ENCODE measurements at regions not wholly inside any gene's neighbourhood (a gene's known extent, or its start where the extent isn't known, plus 50 kb on each side); places are given as distances from the start of the nearest gene placed in this dataset.

DNA sequence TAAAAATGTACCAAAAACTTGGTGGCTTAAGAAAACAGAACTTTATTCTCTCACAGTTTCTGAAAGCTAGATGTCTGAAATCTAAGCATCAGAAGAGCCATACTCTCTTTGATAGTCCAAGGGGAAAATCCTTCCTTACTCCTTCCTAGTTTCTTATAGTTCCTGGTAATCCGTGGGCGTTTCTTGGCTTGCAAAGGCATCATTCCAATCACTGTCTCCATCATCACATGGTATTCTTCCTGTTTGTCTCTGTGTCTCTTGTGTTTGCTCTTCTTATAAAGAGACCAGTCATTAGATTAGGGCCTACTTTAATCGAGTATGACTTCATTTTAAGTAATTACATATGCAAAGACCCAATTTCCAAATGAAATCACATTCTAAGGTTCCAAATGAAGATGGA is 118.9 kb upstream of the FSTL5 start:
- Mint-ChIP-seq H3K4me1 (ENCODE audit: low read depth) (no peaks in the 10 kb centered on the region), H3K9me3 (no peaks in the 10 kb centered on the region), H3K4me3 (no peak overlapping the region), H3K36me3 (ENCODE audit: low read depth) (no peaks in the 10 kb centered on the region), H3K27ac (no peak overlapping the region), H3K27me3 (ENCODE audit: insufficient read depth) (no peaks in the 10 kb centered on the region)
- no peak for DNase-seq (ENCODE audit: low spot score)
- intact Hi-C loops (cut with micrococcal nuclease): no loop called here

- Mint-ChIP-seq H3K4me3 (no peak overlapping the region), H3K27ac (no peak overlapping the region), H3K36me3 (ENCODE audit: low read depth) (no peaks in the 10 kb centered on the region), H3K27me3 (ENCODE audit: insufficient read depth) (no peaks in the 10 kb centered on the region), H3K9me3 (no peaks in the 10 kb centered on the region), H3K4me1 (ENCODE audit: low read depth) (no peaks in the 10 kb centered on the region)
- no peak for DNase-seq (ENCODE audit: low spot score)
- intact Hi-C loops (cut with micrococcal nuclease): no loop called here
Observed at GRCh38 chr4:162274354-162274753, 110.6 kb upstream of the FSTL5 start.

- no peak for DNase-seq (ENCODE audit: low spot score)
- Mint-ChIP-seq H3K9me3 (no peaks in the 10 kb centered on the region), H3K36me3 (ENCODE audit: low read depth) (no peaks in the 10 kb centered on the region), H3K4me1 (ENCODE audit: low read depth) (no peaks in the 10 kb centered on the region), H3K4me3 (no peak overlapping the region), H3K27ac (no peak overlapping the region), H3K27me3 (ENCODE audit: insufficient read depth) (no peaks in the 10 kb centered on the region)
- intact Hi-C loops (cut with micrococcal nuclease): no loop called here
Observed at GRCh38 chr4:162272215-162272614, 108.4 kb upstream of the FSTL5 start.

DNA sequence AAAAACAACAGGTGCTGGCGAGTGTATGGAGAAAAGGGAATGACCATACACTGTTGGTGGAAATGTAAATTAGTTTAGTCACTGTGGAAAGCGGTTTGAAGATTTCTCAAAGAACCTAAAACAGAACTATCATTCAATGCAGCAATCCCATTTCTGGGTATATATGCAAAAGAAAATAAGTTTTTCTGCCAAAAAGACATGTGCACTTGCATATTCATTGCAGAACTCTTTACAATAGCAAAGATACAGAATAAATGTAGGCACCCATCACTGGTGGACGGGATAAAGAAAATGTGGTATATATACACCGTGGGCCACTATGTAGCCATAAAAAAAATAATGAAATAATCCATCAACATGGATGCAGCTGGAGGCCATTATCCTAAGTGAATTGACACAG is 105.1 kb upstream of the FSTL5 start:
- H3K9me3 Mint-ChIP-seq: peaks cover 9% of the 10 kb centered on the region

GRCh38 chr4:162265802-162266201 is 102.0 kb upstream of the FSTL5 start:
- H3K4me1 Mint-ChIP-seq (ENCODE audit: low read depth): no peaks in the 10 kb centered on the region
- intact Hi-C loops (cut with micrococcal nuclease): no loop called here
- no peak for DNase-seq (ENCODE audit: low spot score)
- H3K4me3 Mint-ChIP-seq: no peak overlapping the region
- no peak overlapping the region for H3K27ac Mint-ChIP-seq
- H3K27me3 Mint-ChIP-seq (ENCODE audit: insufficient read depth): no peaks in the 10 kb centered on the region
- peaks cover 20% of the 10 kb centered on the region for H3K9me3 Mint-ChIP-seq
- no peaks in the 10 kb centered on the region for H3K36me3 Mint-ChIP-seq (ENCODE audit: low read depth)

More for the DNA sequence above, 105.1 kb upstream of the FSTL5 start:
- Mint-ChIP-seq H3K4me3 (no peak overlapping the region), H3K27ac (no peak overlapping the region), H3K27me3 (ENCODE audit: insufficient read depth) (no peaks in the 10 kb centered on the region), H3K4me1 (ENCODE audit: low read depth) (no peaks in the 10 kb centered on the region), H3K36me3 (ENCODE audit: low read depth) (no peaks in the 10 kb centered on the region)
- intact Hi-C loops (cut with micrococcal nuclease): no loop called here
- DNase-seq (ENCODE audit: low spot score): no peak

DNA sequence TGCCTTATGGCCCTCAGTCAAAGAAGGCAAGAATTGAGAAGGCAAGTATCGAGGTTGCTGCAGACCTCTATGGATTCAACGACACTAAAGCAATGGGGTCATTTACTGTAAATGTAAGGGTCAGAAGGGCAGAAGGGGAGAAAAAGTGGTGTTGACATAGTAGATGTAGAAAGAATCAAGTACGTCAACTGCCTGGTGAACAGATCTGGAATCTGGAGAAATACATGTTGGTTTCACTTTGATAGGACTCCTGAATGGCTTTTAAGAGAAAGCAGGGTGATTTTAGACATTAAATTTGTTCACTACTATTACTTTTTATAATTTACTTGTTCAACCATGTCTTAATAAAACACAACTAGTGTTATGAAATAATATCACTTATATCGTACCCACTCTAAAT is 81.3 kb upstream of the FSTL5 start:
- Mint-ChIP-seq H3K36me3 (ENCODE audit: low read depth) (no peaks in the 10 kb centered on the region), H3K27ac (no peak overlapping the region), H3K9me3 (peaks cover 10% of the 10 kb centered on the region), H3K4me3 (no peak overlapping the region), H3K27me3 (ENCODE audit: insufficient read depth) (no peaks in the 10 kb centered on the region), H3K4me1 (ENCODE audit: low read depth) (no peaks in the 10 kb centered on the region)
- intact Hi-C loops (cut with micrococcal nuclease): no loop called here
- DNase-seq (ENCODE audit: low spot score): no peak

GRCh38 chr4:162241857-162242256 is 78.1 kb upstream of the FSTL5 start:
- no peak for DNase-seq (ENCODE audit: low spot score)
- H3K27ac Mint-ChIP-seq: no peak overlapping the region
- H3K4me3 Mint-ChIP-seq: no peak overlapping the region
- no peaks in the 10 kb centered on the region for H3K4me1 Mint-ChIP-seq (ENCODE audit: low read depth)
- peaks cover 7% of the 10 kb centered on the region for H3K9me3 Mint-ChIP-seq
- H3K36me3 Mint-ChIP-seq (ENCODE audit: low read depth): no peaks in the 10 kb centered on the region
- no peaks in the 10 kb centered on the region for H3K27me3 Mint-ChIP-seq (ENCODE audit: insufficient read depth)
- intact Hi-C loops (cut with micrococcal nuclease): no loop called here

GRCh38 chr4:162239992-162240769 is 76.4 kb upstream of the FSTL5 start:
- intact Hi-C loops (cut with micrococcal nuclease): no loop called here
- no peaks in the 10 kb centered on the region for H3K4me1 Mint-ChIP-seq (ENCODE audit: low read depth)

GRCh38 chr4:162237676-162238075 is 73.9 kb upstream of the FSTL5 start:
- Mint-ChIP-seq H3K4me3 (no peak overlapping the region), H3K27me3 (ENCODE audit: insufficient read depth) (no peaks in the 10 kb centered on the region), H3K27ac (no peak overlapping the region), H3K4me1 (ENCODE audit: low read depth) (no peaks in the 10 kb centered on the region), H3K9me3 (peaks cover 5% of the 10 kb centered on the region), H3K36me3 (ENCODE audit: low read depth) (no peaks in the 10 kb centered on the region)
- intact Hi-C loops (cut with micrococcal nuclease): no loop called here
- DNase-seq (ENCODE audit: low spot score): no peak

More at GRCh38 chr4:162239992-162240769, 76.4 kb upstream of the FSTL5 start:
- Mint-ChIP-seq H3K9me3 (peaks cover 7% of the 10 kb centered on the region), H3K27ac (no peak overlapping the region), H3K27me3 (ENCODE audit: insufficient read depth) (no peaks in the 10 kb centered on the region), H3K36me3 (ENCODE audit: low read depth) (no peaks in the 10 kb centered on the region), H3K4me3 (no peak overlapping the region)
- no peak for DNase-seq (ENCODE audit: low spot score)

DNA sequence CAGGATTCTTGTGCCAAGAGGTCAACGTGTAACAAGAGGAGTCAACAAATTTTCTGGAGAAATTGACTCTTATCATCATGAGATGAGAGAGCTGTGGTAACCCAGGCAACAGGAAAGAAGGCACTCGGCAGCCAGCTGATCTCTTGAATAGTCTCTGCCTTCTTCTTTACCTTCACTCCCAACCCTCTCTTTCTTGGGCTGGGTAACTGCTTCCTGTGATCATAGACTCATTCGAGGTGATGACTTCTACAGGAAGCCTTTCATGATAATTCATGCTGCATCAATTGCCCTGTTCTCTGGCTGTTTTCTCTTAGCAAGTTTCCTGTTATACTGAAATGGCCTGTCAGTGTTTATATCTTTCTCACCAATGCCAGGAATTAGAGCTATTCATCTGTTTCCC is 70.8 kb upstream of the FSTL5 start:
- H3K9me3 Mint-ChIP-seq: peaks cover 6% of the 10 kb centered on the region
- H3K36me3 Mint-ChIP-seq (ENCODE audit: low read depth): no peaks in the 10 kb centered on the region
- DNase-seq (ENCODE audit: low spot score): no peak
- H3K4me3 Mint-ChIP-seq: no peak overlapping the region
- H3K27ac Mint-ChIP-seq: no peak overlapping the region
- intact Hi-C loops (cut with micrococcal nuclease): no loop called here
- H3K27me3 Mint-ChIP-seq (ENCODE audit: insufficient read depth): no peaks in the 10 kb centered on the region
- H3K4me1 Mint-ChIP-seq (ENCODE audit: low read depth): no peaks in the 10 kb centered on the region

DNA sequence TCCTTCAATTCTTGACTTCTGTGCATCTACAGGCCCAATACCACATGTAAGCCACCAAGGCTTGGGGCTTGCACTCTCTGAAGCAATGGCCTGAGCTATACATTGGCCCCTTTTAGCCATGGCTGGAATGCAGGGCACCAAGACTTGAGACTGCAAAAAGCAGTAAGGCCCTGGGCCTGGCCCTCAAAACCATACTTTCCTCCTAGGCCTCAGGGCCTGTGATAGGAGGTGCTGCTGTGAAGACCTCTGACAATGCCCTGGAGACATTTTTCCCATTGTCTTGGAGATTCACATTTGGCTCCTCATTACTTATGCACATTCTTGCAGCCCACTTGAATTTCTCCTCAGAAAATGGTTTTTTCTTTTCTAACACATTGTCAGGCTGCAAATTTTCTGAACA is 68.5 kb upstream of the FSTL5 start:
- no peak for DNase-seq (ENCODE audit: low spot score)
- H3K9me3 Mint-ChIP-seq: peaks cover 6% of the 10 kb centered on the region
- no peaks in the 10 kb centered on the region for H3K27me3 Mint-ChIP-seq (ENCODE audit: insufficient read depth)
- intact Hi-C loops (cut with micrococcal nuclease): no loop called here
- no peaks in the 10 kb centered on the region for H3K36me3 Mint-ChIP-seq (ENCODE audit: low read depth)
- H3K4me1 Mint-ChIP-seq (ENCODE audit: low read depth): no peaks in the 10 kb centered on the region
- H3K4me3 Mint-ChIP-seq: no peak overlapping the region
- no peak overlapping the region for H3K27ac Mint-ChIP-seq

DNA sequence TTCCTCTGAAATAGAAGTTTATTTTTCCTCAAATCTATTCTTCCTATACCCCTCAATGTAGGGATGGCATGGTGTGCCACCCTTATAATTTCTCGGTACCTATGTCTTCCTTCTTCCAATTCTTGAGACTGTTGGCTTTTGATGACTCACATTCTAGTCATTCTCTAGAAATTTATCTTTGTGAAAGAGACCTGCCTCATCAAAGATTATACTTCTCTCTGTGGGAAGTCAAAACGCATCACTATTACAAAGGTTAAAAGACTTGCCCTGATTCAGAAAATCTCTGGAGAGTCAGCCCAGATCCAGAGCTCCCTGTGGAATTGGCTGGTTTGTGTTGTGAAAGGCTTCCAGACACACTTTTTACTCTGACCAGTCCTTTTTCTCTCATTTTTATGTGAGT is 65.9 kb upstream of the FSTL5 start:
- Mint-ChIP-seq H3K27me3 (ENCODE audit: insufficient read depth) (no peaks in the 10 kb centered on the region), H3K27ac (no peak overlapping the region), H3K4me1 (ENCODE audit: low read depth) (no peaks in the 10 kb centered on the region), H3K36me3 (ENCODE audit: low read depth) (no peaks in the 10 kb centered on the region), H3K9me3 (peaks cover 6% of the 10 kb centered on the region), H3K4me3 (no peak overlapping the region)
- no peak for DNase-seq (ENCODE audit: low spot score)
- intact Hi-C loops (cut with micrococcal nuclease): no loop called here

- Mint-ChIP-seq H3K9me3 (no peaks in the 10 kb centered on the region), H3K27me3 (ENCODE audit: insufficient read depth) (no peaks in the 10 kb centered on the region), H3K36me3 (ENCODE audit: low read depth) (no peaks in the 10 kb centered on the region), H3K27ac (no peak overlapping the region), H3K4me3 (no peak overlapping the region), H3K4me1 (ENCODE audit: low read depth) (no peaks in the 10 kb centered on the region)
- intact Hi-C loops (cut with micrococcal nuclease): no loop called here
- no peak for DNase-seq (ENCODE audit: low spot score)
Observed at GRCh38 chr4:162221148-162221547, 57.3 kb upstream of the FSTL5 start.

Data from activated T-helper 1 cell treated with anti-CD3 and anti-CD28 coated beads, Interleukin-12 subunit alpha, Interleukin-12 subunit beta, Interleukin-2, Interleukin-4 antibody, amounts not matched to agents 30 ng/mL and 10 ng/mL and 1 ng/mL, durations not matched to agents 14 hours and 24 hours and 36 hours (primary cell).